Head of caudate nucleus (tissue), 42 donors: ENCODE measurements at regions not wholly inside any gene's neighbourhood (a gene's known extent, or its start where the extent isn't known, plus 50 kb on each side); places are given as distances from the start of the nearest gene placed in this dataset.
"Not testable (repeated sequence)": the region's sequence is repeated elsewhere in the genome, so short reads cannot be mapped to it uniquely, and the experiment has no call there.

ENCODE experiments used
- DNase-seq, 42 donors: peaks; one replicate each; pipeline versions ENCODE4 v3.0.0 to v3.0.0-alpha.2; 2020 to 2021; ENCODE audit warnings: mixed read lengths in 7 of 42
- intact Hi-C: fragments of 100-400 bp; cut with DNase I; formaldehyde crosslinking; loops from one replicate; pipeline ENCODE4 v1.15.0; 2022

GRCh38 chrX:130545796-130546195 is 144.0 kb downstream of the RBMX2 start:
- intact Hi-C loops, result no loop called here
- DNase-seq, result no peak

- DNase-seq, intact Hi-C loops: not testable (repeated sequence)
Observed at GRCh38 chrX:130549382-130549781, 147.6 kb downstream of the RBMX2 start.

GRCh38 chrX:130550351-130550750 is 148.6 kb downstream of the RBMX2 start:
- intact Hi-C loops, result no loop called here

GRCh38 chrX:130552444-130553073 is 150.8 kb downstream of the RBMX2 start:
- no peak for DNase-seq
- intact Hi-C loops, result no loop called here

More at GRCh38 chrX:130550351-130550750, 148.6 kb downstream of the RBMX2 start:
- DNase-seq, result no peak

GRCh38 chrX:130555341-130555740 is 153.6 kb downstream of the RBMX2 start:
- intact Hi-C loops, result no loop called here
- no peak for DNase-seq

GRCh38 chrX:130555757-130556156 is 154.0 kb downstream of the RBMX2 start:
- intact Hi-C loops, result no loop called here
- no peak for DNase-seq

GRCh38 chrX:130556951-130557350 is 155.2 kb downstream of the RBMX2 start:
- no peak for DNase-seq
- intact Hi-C loops, result no loop called here

GRCh38 chrX:130560544-130560943 is 158.8 kb downstream of the RBMX2 start:
- DNase-seq, result no peak
- intact Hi-C loops, result no loop called here

GRCh38 chrX:130561930-130562329 is 160.1 kb downstream of the RBMX2 start:
- intact Hi-C loops, result no loop called here
- DNase-seq, result no peak

- intact Hi-C loops, result no loop called here
- no peak for DNase-seq
Observed at GRCh38 chrX:130563476-130563875, 161.7 kb downstream of the RBMX2 start.

GRCh38 chrX:130566028-130566683 is 164.4 kb downstream of the RBMX2 start:
- intact Hi-C loops, result no loop called here
- DNase-seq, result no peak

- intact Hi-C loops, result not testable (repeated sequence)
Observed at GRCh38 chrX:130573030-130573429, 171.2 kb downstream of the RBMX2 start.

More at GRCh38 chrX:130573030-130573429, 171.2 kb downstream of the RBMX2 start:
- not testable (repeated sequence) for DNase-seq
